ENCODE measurements at regions not wholly inside any gene's neighbourhood (a gene's known extent, or its start where the extent isn't known, plus 50 kb on each side); places are given as distances from the start of the nearest gene placed in this dataset.
A peak's percentile ranks its signal among the peaks of the same experiment; 100 is the strongest.

- TF ChIP-seq ZNF512 (tag; IDR thresholded peaks at IDR 0.05) (no peak), MBD2 (IDR thresholded peaks at IDR 0.05; ENCODE audit: borderline replicate concordance, low read depth) (peak; percentile 60), NFIC (IDR thresholded peaks at IDR 0.05) (peak; percentile 26; the same call in 1 of the 2 replicates), ZNF609 (CRISPR knock-in tag; IDR thresholded peaks at IDR 0.05; ENCODE audit: borderline replicate concordance) (peak; percentile 36; the same call in 1 of the 2 replicates), E2F5 (CRISPR knock-in tag; IDR thresholded peaks at IDR 0.05) (no peak), CBX8 (IDR thresholded peaks at IDR 0.05; ENCODE audit: borderline replicate concordance, extremely low read depth, low read depth, low read length, poor library complexity, severe bottlenecking) (no peak), THRA (IDR thresholded peaks at IDR 0.05) (no peak), PCBP2 (IDR thresholded peaks at IDR 0.05; ENCODE audit: low read depth, low read length, poor library complexity, severe bottlenecking) (no peak), SREBF1 (IDR thresholded peaks at IDR 0.05; ENCODE audit: borderline replicate concordance, low read depth, low read length) (no peak), ATF1 (CRISPR knock-in tag; IDR thresholded peaks at IDR 0.05) (no peak), ATF1 (tag; IDR thresholded peaks at IDR 0.05) (peak; percentile 49; the same call in 1 of the 2 replicates), ID3 (CRISPR knock-in tag; IDR thresholded peaks at IDR 0.05) (no peak), ID3 (tag; IDR thresholded peaks at IDR 0.05) (peak; percentile 45; the same call in 1 of the 2 replicates), CHAMP1 (IDR thresholded peaks at IDR 0.05) (no peak), ZNF239 (CRISPR knock-in tag; IDR thresholded peaks at IDR 0.05) (no peak), SNIP1 (IDR thresholded peaks at IDR 0.05; ENCODE audit: low read depth) (no peak)
Measured at GRCh38 chr6:34615574-34616226, 59.6 kb upstream of the SPDEF start (continued).
